HG03457 (cell line): ENCODE measurements at regions not wholly inside any gene's neighbourhood (a gene's known extent, or its start where the extent isn't known, plus 50 kb on each side); places are given as distances from the start of the nearest gene placed in this dataset.
A peak's percentile ranks its signal among the peaks of the same experiment; 100 is the strongest.

Source experiments
- ATAC-seq: cut with Tn5 transposase; IDR thresholded peaks from one replicate; pipeline ENCODE4 v1.9.1; 2021; ENCODE audit warnings: moderate number of reproducible peaks; ENCODE audit not compliant: unreplicated experiment

DNA sequence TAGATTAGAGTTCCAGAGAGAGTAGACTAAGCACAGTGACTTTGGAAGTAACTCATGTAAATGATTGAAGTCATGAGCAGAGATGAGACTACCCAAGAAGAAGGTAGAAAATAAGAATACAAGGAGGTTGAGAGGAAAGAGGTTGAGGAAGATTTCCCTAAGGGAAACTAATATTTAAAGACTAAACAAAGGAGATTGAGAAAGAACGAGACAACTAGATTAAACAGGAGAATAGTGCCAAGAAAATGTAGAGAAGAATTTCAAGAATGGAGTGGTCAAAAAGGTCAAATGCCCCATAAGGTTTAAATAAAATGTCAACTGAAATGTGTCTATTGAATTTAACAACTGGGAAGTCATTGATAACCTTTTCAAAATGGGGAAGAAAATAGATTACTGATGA is 59.0 kb downstream of the RPS29 start:
- no peak for ATAC-seq

GRCh38 chr14:49526101-49526500 is 60.1 kb downstream of the RPS29 start:
- no peak for ATAC-seq

DNA sequence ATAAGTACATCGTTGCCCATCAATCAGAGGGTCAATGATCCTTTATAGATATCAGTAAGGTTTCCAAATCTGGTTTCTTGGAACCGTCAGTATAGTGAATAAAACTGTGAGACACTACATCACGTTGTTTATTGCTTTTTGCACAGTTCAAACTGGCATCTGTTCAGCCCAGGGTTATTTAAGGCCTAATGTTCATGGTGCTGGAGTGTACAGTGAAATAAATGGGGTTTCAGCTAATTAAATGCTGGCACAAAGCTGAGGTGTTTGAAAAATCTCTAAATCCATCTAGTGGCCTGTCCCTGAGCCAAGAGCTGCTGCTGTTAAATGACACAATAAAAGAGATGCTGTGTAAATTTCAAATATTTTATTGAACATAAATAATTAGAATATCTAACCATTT is 69.9 kb downstream of the RPS29 start:
- ATAC-seq = no peak

DNA sequence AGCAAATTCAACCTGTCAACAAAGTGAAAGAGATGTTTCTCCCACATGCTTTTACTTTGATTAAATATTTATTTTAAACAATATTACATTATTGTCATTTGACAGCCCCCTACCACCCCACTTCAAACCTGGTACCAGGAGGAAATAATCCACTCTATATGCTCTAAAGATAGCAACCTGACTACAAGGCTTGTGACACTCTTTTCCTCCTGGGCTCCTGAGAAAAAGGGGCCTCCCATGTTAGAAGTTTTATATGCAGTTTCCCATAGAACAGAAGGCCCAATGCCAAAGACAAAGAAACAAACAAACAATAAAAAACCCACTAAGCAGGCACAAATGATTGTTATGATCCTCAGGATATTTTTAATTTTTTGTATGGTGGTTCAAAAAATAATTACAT is 73.6 kb downstream of the RPS29 start:
- ATAC-seq = no peak

GRCh38 chr14:49512147-49512551 is 74.0 kb downstream of the RPS29 start:
- ATAC-seq = no peak

DNA sequence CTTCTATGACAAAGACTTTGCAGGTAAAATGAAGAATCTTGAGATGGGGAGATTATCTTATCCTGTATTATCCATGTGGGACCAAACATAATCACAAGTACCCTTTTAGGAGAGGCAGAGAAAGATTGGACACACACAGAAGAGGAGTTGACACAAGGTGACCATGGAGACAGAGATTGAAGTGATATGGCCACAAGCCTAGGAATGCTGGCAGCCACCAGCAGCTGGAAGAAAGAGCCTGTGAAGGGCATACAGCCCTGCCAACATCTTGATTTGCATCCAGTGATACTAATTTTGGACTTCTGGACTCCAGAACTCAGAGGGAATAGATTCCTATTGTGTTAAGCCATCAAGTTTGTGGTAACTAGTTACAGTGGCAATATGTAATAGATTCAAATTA is 78.1 kb downstream of the RPS29 start:
- ATAC-seq = no peak

DNA sequence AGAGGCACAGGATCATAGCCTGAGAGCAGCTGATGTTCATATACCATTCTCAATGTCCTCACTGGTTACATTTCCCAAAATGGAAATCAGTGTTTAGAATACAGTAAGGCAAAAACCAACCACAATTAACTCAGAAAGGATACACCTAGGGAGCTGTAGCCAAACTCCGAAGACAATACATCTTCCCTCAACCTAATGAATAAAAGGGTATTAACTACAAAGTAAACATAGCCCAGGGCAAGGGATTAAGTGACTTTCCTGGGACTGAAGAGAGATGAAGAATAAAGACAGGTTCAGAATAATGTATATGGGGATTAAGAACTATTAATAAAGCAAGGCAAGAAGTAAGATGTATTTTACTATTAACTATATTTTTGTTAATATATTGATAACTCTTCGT is 79.5 kb downstream of the RPS29 start:
- no peak for ATAC-seq

DNA sequence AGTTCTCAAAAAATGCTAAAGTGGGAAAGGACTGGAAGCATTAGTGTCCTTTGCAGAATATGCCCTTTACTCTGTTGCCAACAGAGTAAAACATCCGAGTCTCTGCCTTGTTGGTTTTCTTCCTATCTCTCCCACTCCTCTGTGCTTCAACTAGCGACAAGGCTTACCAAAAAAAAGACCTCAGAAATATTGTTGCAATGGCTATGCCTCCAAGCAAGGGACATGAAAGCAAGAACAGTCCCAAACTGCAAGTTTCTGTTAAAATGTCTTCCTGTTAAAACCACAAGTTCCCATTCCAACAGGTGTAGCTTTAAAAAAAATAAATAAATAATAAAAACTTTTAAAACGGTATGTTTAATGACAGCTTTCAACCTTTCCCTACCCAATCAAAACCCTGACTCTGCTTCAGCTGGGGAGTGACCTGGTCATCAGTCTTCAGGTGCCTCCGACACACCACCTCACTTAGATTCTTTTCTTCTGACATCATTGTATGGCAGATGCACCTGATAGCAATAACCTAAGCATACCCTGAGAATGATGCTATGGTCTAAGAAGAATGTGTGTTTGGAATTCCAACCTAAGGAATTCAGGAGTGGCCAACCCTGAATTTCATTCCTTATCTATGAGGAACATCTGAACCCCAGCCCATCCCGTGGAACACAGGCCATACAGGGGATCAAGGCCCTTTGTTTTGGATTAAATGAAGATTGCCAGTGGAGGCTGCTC is 81.0 kb downstream of the RPS29 start:
- ATAC-seq = no peak

- ATAC-seq = peak; percentile 83
Measured at GRCh38 chr14:49497725-49498348, 88.3 kb downstream of the RPS29 start.

DNA sequence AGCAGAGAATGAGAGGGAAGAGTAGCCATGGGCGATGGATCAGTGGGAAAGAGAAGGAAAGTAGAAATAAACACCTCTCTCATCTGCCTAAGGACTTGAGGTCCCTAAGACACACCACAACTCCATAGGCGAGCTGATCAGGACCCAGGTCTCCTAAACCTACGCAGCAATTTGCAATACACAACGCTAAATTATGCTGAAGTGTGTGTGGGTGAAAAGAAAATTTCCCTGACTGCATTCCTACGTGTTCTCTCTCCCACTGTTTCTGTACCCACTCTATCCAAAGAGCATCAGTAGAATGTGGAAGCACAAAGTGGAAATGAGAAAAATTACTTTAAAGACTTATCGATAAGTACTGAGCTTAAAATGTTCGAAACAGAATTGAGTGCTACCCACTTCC is 88.9 kb downstream of the RPS29 start:
- no peak for ATAC-seq

DNA sequence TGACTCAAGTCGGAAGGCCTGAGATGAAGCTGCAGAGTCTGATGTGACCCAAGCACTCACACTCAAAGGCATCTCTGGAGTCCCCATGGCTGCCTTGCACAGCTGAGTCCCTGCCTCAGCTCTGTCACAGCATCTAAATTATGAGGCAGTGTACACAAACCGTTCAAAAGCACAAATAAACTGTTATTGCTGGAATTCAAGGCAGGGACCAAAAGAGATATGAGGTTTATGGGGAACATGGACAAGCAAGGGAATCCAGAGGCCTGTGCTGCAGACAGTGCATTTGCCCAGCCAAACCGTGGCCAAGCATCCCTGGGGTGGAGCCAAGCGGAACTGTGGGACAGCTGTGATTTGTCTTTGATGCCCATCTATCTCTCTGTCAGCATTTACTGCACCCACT is 91.3 kb downstream of the RPS29 start:
- ATAC-seq = no peak

- ATAC-seq = no peak
Measured at GRCh38 chr14:49493557-49493956, 92.6 kb downstream of the RPS29 start.

GRCh38 chr14:49492151-49492550 is 94.0 kb downstream of the RPS29 start:
- no peak for ATAC-seq

GRCh38 chr14:49489341-49489740 is 96.8 kb downstream of the RPS29 start:
- no peak for ATAC-seq

DNA sequence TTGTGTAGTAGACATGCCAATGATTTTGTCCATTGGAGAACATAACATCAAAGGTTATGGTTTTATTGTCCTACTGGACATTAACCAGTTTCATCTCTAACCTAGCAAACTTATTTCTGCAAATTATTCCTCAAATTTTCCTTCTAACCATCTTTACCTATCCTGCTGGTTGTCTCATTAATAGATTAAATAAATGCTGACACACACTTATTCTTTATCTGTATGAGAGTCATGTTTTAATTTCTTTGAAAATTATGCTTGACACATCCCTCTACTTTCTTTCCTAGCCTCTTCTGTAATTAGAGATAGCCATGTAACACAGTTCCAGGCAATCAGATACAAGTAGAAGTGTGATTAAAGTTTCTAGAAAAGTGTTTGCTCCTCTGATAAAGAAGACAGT is 98.9 kb downstream of the RPS29 start:
- ATAC-seq = no peak

GRCh38 chr14:49485290-49485689 is 100.9 kb downstream of the RPS29 start:
- no peak for ATAC-seq

DNA sequence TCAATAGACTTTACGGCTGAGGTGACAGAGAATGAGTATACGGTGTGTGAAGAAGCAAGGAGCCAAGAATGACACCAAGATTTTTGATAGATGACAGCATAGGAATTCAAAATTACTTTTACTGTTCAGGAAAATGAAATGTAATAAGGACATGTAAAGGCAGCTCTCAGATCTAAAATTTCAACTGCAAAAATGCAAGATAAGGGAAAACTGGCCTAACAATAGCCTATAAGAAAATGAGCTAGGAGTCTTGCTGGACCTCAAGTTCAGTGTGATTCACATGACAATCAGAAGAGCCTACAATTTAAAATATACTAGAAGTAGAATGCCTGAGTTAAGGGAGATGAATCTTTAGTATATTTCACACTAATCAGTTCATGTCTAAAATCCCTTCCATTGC is 102.0 kb downstream of the RPS29 start:
- no peak for ATAC-seq

DNA sequence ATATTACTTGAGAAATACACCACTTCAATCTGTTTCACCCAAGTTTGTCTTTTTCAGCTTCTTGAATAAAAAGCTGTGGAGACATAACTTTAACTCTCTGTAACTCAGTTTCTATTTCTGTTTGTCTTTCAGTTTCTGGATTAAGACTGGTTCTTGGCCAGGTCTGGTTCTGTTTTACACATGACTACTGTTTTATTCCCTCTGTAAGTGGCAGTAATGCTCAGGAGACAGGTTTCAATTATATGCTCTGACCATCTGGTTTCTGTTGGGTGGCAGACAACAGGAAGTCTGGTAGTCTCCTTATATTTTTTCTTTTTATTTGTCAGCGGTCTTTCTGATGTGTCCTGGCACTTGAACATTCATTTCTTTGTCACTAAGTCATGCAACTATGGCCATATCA is 102.9 kb downstream of the RPS29 start:
- ATAC-seq = peak; percentile 78

- no peak for ATAC-seq
Measured at GRCh38 chr14:49480979-49481498, 105.1 kb downstream of the RPS29 start.

GRCh38 chr14:49480053-49480760 is 106.0 kb downstream of the RPS29 start:
- ATAC-seq = no peak

GRCh38 chr14:49479432-49479831 is 106.7 kb downstream of the RPS29 start:
- no peak for ATAC-seq

GRCh38 chr14:49478784-49479183 is 107.4 kb downstream of the RPS29 start:
- no peak for ATAC-seq
